GM23248 (cell line): ENCODE measurements at regions not wholly inside any gene's neighbourhood (a gene's known extent, or its start where the extent isn't known, plus 50 kb on each side); places are given as distances from the start of the nearest gene placed in this dataset.

Experiments used
- EZH2 ChIP-seq: fragments of 200-600 bp; sonication (generic); IDR thresholded peaks from 2 replicates; pipeline ENCODE4 v1.6.1; 2018; ENCODE audit warnings: antibody characterized with exemption, mild to moderate bottlenecking; ENCODE audit not compliant: insufficient read depth, poor library complexity, severe bottlenecking
- EZH2phosphoT487 ChIP-seq: fragments of 200-600 bp; sonication (generic); IDR thresholded peaks from 2 replicates; pipeline ENCODE4 v1.6.1; 2018; ENCODE audit warnings: antibody characterized with exemption, moderate library complexity, mild to moderate bottlenecking, low read depth; ENCODE audit not compliant: insufficient read depth

DNA sequence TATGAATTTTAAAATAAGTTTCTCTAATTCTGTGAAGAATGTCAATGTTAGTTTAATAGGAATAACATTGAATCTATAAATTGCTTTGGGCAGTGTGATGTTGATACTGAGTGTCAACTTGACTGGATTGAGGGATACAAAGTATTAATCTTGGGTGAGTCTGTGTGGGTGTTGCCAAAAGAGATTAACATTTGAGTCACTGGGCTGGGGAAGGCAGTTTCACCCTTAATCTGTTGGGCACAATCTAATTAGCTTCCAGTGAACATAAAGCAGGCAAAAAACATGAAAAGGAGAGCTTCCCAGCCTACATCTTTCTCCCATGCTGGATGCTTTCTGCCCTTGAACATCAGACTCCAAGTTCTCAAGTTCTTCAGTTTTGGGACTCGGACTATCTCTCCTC, 832.0 kb upstream of the ARRDC3 start:
- TF ChIP-seq EZH2 (no peak), EZH2phosphoT487 (no peak)
